Skeletal muscle satellite cell (primary cell): ENCODE measurements at regions not wholly inside any gene's neighbourhood (a gene's known extent, or its start where the extent isn't known, plus 50 kb on each side); places are given as distances from the start of the nearest gene placed in this dataset.

Experiments
- H3K27me3 ChIP-seq: 2 replicates; pipeline ENCODE4 v1.7.0; 2013; ENCODE audit warnings: low read length; ENCODE audit not compliant: control insufficient read depth, insufficient read depth
- H3K36me3 ChIP-seq: 2 replicates; pipeline ENCODE4 v1.7.0; 2013; ENCODE audit warnings: mild to moderate bottlenecking, control low read depth, low read length; ENCODE audit not compliant: insufficient read depth
- H3K4me1 ChIP-seq: 2 replicates; pipeline ENCODE4 v1.7.0; 2013; ENCODE audit warnings: low read length; ENCODE audit not compliant: control insufficient read depth, insufficient read depth
- H3K4me2 ChIP-seq: 2 replicates; pipeline ENCODE4 v1.7.0; 2013; ENCODE audit warnings: mild to moderate bottlenecking, low read length
- H3K4me3 ChIP-seq: 2 replicates; pipeline ENCODE4 v1.7.0; 2013; ENCODE audit warnings: low read length
- H3K9ac ChIP-seq: 2 replicates; pipeline ENCODE4 v1.7.0; 2013; ENCODE audit warnings: mild to moderate bottlenecking, low read depth, low read length, moderate library complexity
- H3K9me3 ChIP-seq: replicated peaks from 2 replicates; pipeline ENCODE4 v1.7.0; 2013; ENCODE audit warnings: mild to moderate bottlenecking, control low read depth, low read length

GRCh38 chr2:66699416-66699792, 264.5 kb downstream of the MEIS1 start:
- Histone ChIP-seq H3K9ac (no peak overlapping the region), H3K4me3 (no peak overlapping the region), H3K36me3 (no peaks in the 10 kb centered on the region), H3K4me2 (no peak overlapping the region), H3K4me1 (no peaks in the 10 kb centered on the region), H3K27me3 (no peaks in the 10 kb centered on the region), H3K9me3 (no peaks in the 10 kb centered on the region)

DNA sequence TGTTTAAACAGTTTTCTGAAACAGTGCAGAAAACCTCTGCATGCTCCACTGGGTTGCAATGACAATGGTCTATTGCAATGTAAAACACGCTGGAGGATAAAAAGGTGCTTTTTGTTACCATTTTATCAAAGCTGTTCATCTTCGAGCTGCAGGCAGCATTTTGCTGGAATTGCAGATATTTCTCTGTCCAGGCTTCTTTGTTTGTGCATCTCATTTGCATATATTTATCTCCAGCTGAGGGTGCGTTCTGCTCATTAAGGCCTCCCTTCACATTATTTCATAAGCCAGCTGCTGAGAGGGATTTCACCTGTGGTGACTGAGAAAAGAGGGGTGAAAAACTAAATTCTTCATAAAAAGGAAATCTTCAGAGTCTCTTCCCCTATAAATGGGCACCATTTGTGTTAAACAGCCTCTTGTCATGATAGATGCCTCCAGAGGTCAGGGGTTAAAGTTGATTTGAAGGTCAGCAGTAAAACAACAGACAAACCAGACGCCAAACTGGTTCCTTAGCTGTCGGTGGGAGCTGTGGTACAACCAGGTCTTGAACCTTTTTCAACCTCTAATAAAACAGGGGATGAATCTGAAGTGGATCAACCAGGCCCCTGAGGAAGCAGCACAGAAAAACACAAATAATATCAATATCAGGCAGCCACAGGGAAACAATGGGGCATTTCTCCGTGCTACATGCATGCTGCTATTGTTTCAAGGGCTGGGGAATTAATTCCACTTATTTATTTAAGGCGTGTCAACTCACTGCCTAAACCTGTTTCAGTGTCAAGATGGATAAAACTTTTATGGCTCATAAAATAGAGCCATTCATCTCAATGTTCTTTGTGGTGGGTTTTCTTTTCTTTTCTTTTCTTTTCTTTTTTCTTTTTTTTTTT, 265.1 kb downstream of the MEIS1 start:
- Histone ChIP-seq H3K36me3 (no peaks in the 10 kb centered on the region), H3K9ac (no peak overlapping the region), H3K4me2 (no peak overlapping the region), H3K27me3 (no peaks in the 10 kb centered on the region), H3K9me3 (no peaks in the 10 kb centered on the region), H3K4me1 (no peaks in the 10 kb centered on the region), H3K4me3 (no peak overlapping the region)

DNA sequence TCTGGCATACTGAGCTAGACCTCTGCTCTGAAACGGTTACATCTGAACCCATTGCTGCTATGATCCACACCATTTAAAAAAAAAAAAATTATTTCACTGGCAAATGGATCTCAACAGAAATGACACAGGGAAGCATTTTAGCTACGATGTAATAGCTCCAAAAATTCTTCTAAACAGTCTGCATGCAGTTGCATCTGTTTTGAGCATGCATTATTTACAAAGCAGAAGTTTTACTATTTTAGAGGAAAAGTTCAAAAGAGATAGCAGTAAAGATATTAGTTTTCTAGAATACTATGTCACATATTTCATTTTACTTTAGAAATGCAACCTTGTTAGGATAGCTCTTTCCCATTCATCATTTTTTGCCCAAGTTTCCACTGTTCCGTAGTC, 265.7 kb downstream of the MEIS1 start:
- no peaks in the 10 kb centered on the region for H3K9me3 ChIP-seq
- H3K9ac ChIP-seq = no peak overlapping the region
- H3K4me1 ChIP-seq = no peaks in the 10 kb centered on the region
- no peaks in the 10 kb centered on the region for H3K36me3 ChIP-seq
- H3K4me2 ChIP-seq = no peak overlapping the region
- no peak overlapping the region for H3K4me3 ChIP-seq
- H3K27me3 ChIP-seq = no peaks in the 10 kb centered on the region

DNA sequence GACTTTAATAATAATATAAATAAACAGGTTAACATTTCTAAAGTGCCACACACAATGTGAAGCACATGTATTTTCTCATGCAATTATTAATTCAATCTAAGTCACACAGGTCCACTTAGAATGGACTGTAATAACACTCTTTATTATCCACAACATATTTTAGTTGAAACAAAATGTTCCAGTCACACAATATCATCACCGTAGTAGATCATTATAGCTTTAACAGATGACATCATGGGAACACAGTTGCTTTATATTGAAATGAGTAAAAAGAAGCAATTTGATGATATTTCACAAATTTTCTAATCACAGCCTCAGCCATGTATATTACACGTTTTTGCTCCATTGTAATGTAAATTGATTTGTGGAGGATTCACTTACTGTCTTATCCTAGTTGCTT, 266.3 kb downstream of the MEIS1 start:
- Histone ChIP-seq H3K36me3 (no peaks in the 10 kb centered on the region), H3K4me3 (no peak overlapping the region), H3K27me3 (no peaks in the 10 kb centered on the region), H3K4me2 (no peak overlapping the region), H3K9me3 (no peaks in the 10 kb centered on the region), H3K9ac (no peak overlapping the region), H3K4me1 (no peaks in the 10 kb centered on the region)

DNA sequence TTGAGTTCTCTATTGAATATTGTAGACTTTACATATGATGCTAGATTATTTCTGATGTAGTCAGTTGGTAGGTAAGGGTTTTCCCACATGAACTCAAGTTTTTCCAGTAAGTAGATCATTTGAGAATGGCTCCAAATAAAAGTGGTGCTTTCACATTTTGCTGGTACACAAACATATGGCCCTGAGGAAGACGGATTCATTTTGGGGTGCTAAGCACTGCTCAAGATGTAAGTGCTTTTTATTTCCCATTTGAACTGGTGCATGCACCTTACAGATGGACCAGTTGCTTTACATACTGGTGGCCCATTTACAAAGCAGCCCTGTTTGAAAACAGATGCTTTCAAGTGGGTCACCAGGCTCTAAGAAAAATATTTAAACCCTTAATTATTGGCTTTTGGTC, 266.7 kb downstream of the MEIS1 start:
- H3K9ac ChIP-seq = no peak overlapping the region
- no peaks in the 10 kb centered on the region for H3K27me3 ChIP-seq
- H3K4me1 ChIP-seq = no peaks in the 10 kb centered on the region
- H3K36me3 ChIP-seq = no peaks in the 10 kb centered on the region
- no peaks in the 10 kb centered on the region for H3K9me3 ChIP-seq
- no peak overlapping the region for H3K4me3 ChIP-seq
- H3K4me2 ChIP-seq = no peak overlapping the region

GRCh38 chr2:66702301-66702700, 267.4 kb downstream of the MEIS1 start:
- Histone ChIP-seq H3K27me3 (no peaks in the 10 kb centered on the region), H3K9me3 (no peaks in the 10 kb centered on the region), H3K4me1 (no peaks in the 10 kb centered on the region), H3K9ac (no peak overlapping the region), H3K4me2 (no peak overlapping the region), H3K36me3 (no peaks in the 10 kb centered on the region), H3K4me3 (no peak overlapping the region)

DNA sequence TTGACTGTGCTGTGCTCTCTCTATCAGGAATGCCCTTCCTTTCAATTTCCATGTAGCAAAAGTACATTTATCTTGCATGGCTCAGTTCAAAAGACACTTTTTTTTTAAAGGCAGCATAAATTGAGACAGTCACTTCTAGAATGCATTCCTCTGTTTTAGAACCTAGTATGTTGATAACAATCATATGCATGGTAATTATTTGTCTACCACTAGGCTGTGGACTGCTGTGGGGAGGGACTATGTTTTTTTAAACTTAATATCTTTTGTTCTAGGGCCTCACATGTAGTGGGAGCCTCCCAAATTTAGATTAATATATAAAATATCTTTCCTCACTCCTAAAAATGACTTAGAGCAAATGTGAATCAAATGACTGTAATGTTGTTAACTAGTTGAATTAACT, 269.9 kb downstream of the MEIS1 start:
- H3K9me3 ChIP-seq = no peaks in the 10 kb centered on the region

GRCh38 chr2:66714610-66715009, 279.7 kb downstream of the MEIS1 start:
- no peaks in the 10 kb centered on the region for H3K36me3 ChIP-seq
- no peak overlapping the region for H3K4me2 ChIP-seq
- H3K4me1 ChIP-seq = no peaks in the 10 kb centered on the region
- H3K9me3 ChIP-seq = no peaks in the 10 kb centered on the region
- no peaks in the 10 kb centered on the region for H3K27me3 ChIP-seq
- H3K4me3 ChIP-seq = no peak overlapping the region
- no peak overlapping the region for H3K9ac ChIP-seq

More for the DNA sequence above, 269.9 kb downstream of the MEIS1 start:
- no peaks in the 10 kb centered on the region for H3K4me1 ChIP-seq
- H3K36me3 ChIP-seq = no peaks in the 10 kb centered on the region
- no peak overlapping the region for H3K4me2 ChIP-seq
- H3K9ac ChIP-seq = no peak overlapping the region
- no peak overlapping the region for H3K4me3 ChIP-seq
- H3K27me3 ChIP-seq = no peaks in the 10 kb centered on the region

DNA sequence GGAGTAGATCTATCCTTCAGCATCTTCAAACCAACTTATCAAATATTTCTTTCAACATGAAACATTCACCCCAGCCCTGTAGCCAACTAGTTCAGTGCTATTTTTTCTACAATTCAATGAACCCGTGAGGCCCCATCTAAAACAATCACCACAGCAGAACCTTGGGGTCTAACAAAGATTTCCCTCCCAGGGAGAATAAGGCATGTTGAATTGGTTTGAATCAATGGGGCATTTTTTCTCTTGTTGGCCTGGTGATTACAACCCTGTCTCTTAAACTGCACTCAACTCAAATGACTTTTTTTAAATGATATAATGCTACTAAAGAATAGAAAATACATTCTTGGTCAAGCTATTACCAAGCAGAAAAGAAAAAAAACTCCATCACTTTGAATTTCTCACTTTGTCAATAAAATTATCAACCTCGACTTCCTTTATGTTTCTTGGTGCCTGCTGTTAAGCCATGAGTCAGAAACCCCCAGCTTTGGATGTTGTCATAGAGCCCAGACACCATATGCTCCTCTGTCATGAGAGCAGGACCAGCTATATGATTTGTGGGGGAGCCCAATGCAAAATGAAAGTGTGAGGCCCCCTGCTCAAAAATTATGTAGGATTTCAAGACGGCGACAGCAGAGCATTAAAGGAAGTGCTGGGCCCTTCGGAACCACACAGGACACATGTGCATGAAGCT, 282.4 kb downstream of the MEIS1 start:
- H3K4me1 ChIP-seq = no peaks in the 10 kb centered on the region
- H3K4me2 ChIP-seq = no peak overlapping the region
- H3K9ac ChIP-seq = no peak overlapping the region
- H3K4me3 ChIP-seq = no peak overlapping the region
- H3K27me3 ChIP-seq = no peaks in the 10 kb centered on the region
- no peaks in the 10 kb centered on the region for H3K36me3 ChIP-seq
- H3K9me3 ChIP-seq = no peaks in the 10 kb centered on the region

GRCh38 chr2:66717973-66718372, 283.0 kb downstream of the MEIS1 start:
- Histone ChIP-seq H3K36me3 (no peaks in the 10 kb centered on the region), H3K9ac (no peak overlapping the region), H3K4me1 (no peaks in the 10 kb centered on the region), H3K9me3 (no peaks in the 10 kb centered on the region), H3K4me3 (no peak overlapping the region), H3K4me2 (no peak overlapping the region), H3K27me3 (no peaks in the 10 kb centered on the region)

DNA sequence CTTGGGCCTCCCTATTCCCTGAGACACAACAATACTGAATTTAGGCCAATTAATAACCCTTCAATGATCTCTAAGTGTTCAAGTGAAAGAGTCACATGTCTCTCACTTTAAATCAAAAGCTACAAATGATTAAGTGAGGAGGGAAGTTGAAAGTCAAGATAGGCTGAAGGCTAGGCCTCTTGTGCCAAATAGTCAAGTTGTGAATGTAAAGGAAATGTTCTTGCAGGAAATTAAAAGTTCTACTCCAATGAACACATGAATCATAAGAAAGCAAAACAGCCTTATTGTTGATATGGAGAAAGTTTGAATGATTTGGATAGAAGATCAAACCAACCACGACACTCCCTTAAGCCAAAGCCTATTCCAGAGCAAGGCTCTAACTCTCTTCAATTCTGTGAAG, 286.9 kb downstream of the MEIS1 start:
- Histone ChIP-seq H3K27me3 (no peaks in the 10 kb centered on the region), H3K9ac (no peak overlapping the region), H3K4me1 (no peaks in the 10 kb centered on the region), H3K36me3 (no peaks in the 10 kb centered on the region), H3K9me3 (no peaks in the 10 kb centered on the region), H3K4me3 (no peak overlapping the region), H3K4me2 (no peak overlapping the region)

DNA sequence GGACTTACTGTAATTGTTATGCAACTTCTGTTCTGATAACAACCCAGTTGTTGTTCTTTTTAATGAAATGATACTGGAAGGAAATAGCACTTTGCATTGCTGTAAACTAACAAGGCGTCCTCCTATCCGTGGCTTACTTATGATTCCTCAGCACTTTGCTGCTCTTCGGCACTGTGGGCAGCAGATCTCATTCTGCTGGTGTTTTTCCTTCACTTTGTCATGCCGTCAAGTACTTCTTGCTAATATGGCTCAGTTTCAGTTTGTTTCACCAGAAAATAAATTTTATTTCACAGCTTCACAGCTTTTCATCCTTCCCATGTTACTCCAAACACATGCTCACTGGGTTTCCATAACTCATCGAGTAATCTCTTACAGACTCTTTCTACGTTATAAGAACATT, 289.3 kb downstream of the MEIS1 start:
- H3K9ac ChIP-seq = no peak overlapping the region

More for the DNA sequence above, 289.3 kb downstream of the MEIS1 start:
- Histone ChIP-seq H3K36me3 (no peaks in the 10 kb centered on the region), H3K27me3 (no peaks in the 10 kb centered on the region), H3K4me1 (no peaks in the 10 kb centered on the region), H3K4me3 (no peak overlapping the region), H3K4me2 (no peak overlapping the region), H3K9me3 (no peaks in the 10 kb centered on the region)
